Thyroid gland (tissue), 4 donors: ENCODE measurements at regions not wholly inside any gene's neighbourhood (a gene's known extent, or its start where the extent isn't known, plus 50 kb on each side); places are given as distances from the start of the nearest gene placed in this dataset.

Experiments used
- DNase-seq, 2 donors: peaks; one replicate each; pipeline ENCODE4 v3.0.0-alpha.2; 2019
- H3K27ac ChIP-seq, 3 donors: fragments of 200-600 bp; sonication (generic); 1 replicate in 2 of 3; 2 replicates in 1 of 3; pipeline ENCODE4 v1.5.1; 2016 to 2019; ENCODE audit warnings: mild to moderate bottlenecking in 1 of 3, moderate library complexity in 1 of 3
- H3K27me3 ChIP-seq: fragments of 200-600 bp; sonication (generic); one replicate; pipeline ENCODE4 v1.5.1; 2019
- H3K36me3 ChIP-seq, 2 donors: fragments of 200-600 bp; sonication (generic); one replicate each; pipeline ENCODE4 v1.5.1; 2016 to 2019
- H3K4me1 ChIP-seq, 2 donors: fragments of 200-600 bp; sonication (generic); one replicate each; pipeline ENCODE4 v1.5.1; 2017 to 2019
- H3K4me3 ChIP-seq, 3 donors: fragments of 200-600 bp; sonication (generic); replicated peaks in 1 of 3; 1 replicate in 2 of 3; 2 replicates in 1 of 3; pipeline ENCODE4 v1.5.1; 2016; ENCODE audit warnings: mild to moderate bottlenecking in 1 of 3
- H3K9me3 ChIP-seq: fragments of 200-600 bp; sonication (generic); one replicate; pipeline ENCODE4 v1.5.1; 2017
- POLR2A ChIP-seq, 2 donors: fragments of 450-650 bp; IDR thresholded peaks; one replicate each; pipeline ENCODE4 v1.6.1; 2017; ENCODE audit warnings: antibody characterized with exemption in 2 of 2, mild to moderate bottlenecking in 2 of 2, moderate library complexity in 1 of 2
- WGBS, 2 donors: methylation state at CpG; one replicate each; pipeline ENCODE4 v1.1.5; 2017; 5-methylcytosine and 5-hydroxymethylcytosine counted together
- intact Hi-C: fragments of 100-400 bp; cut with DNase I; formaldehyde crosslinking; loops from one replicate; pipeline ENCODE4 v1.15.1; 2023
- TF ChIP-seq, protein P1 (sequence below), 6 experiments: fragments of 200-600 bp in 3 of 6; fragments of 450-650 bp in 3 of 6; sonication (generic) in 3 of 6; IDR thresholded peaks; one replicate each; pipeline ENCODE4 v1.5.1; 2016 to 2019; ENCODE audit warnings: antibody characterized with exemption in 6 of 6, mild to moderate bottlenecking in 2 of 6, inconsistent platforms in 1 of 6, moderate library complexity in 1 of 6

DNA sequence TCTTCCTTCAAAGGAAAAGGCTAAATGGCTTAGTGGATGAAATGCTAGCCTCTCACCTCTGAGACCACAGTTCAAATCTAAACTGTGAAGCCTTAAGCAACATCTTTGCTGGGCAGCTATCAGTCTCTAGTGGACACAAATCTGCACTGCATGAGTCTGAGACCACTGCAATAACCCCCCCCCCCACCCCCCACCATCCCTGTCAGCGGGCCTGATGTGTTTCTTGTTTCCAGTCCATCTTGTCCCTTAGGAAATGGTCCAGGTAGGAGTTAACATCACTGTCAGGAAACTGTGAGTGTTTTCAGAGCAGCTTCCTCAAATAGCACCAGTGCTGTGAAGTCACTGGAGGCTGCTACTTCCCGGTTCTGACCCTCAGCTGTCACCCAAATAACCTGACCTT is 140.6 kb upstream of the TMCO5A start:
- DNase-seq, result no peak
- Histone ChIP-seq H3K27ac (no peak overlapping the region), H3K4me3 (no peak overlapping the region), H3K9me3 (no peaks in the 10 kb centered on the region), H3K27me3 (no peaks in the 10 kb centered on the region), H3K4me1 (peaks cover 13 to 16% of the 10 kb centered on the region in 2 donors), H3K36me3 (no peaks in the 10 kb centered on the region)
- 40 to 45% methylated on average over 2 of the region's 2 CpGs for WGBS, 2 donors
- intact Hi-C loops, result no loop called here
- TF ChIP-seq, protein P1, sequence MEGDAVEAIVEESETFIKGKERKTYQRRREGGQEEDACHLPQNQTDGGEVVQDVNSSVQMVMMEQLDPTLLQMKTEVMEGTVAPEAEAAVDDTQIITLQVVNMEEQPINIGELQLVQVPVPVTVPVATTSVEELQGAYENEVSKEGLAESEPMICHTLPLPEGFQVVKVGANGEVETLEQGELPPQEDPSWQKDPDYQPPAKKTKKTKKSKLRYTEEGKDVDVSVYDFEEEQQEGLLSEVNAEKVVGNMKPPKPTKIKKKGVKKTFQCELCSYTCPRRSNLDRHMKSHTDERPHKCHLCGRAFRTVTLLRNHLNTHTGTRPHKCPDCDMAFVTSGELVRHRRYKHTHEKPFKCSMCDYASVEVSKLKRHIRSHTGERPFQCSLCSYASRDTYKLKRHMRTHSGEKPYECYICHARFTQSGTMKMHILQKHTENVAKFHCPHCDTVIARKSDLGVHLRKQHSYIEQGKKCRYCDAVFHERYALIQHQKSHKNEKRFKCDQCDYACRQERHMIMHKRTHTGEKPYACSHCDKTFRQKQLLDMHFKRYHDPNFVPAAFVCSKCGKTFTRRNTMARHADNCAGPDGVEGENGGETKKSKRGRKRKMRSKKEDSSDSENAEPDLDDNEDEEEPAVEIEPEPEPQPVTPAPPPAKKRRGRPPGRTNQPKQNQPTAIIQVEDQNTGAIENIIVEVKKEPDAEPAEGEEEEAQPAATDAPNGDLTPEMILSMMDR (IDR thresholded peaks at IDR 0.05), result no peak
- no peak for TF ChIP-seq POLR2A (IDR thresholded peaks at IDR 0.05)

DNA sequence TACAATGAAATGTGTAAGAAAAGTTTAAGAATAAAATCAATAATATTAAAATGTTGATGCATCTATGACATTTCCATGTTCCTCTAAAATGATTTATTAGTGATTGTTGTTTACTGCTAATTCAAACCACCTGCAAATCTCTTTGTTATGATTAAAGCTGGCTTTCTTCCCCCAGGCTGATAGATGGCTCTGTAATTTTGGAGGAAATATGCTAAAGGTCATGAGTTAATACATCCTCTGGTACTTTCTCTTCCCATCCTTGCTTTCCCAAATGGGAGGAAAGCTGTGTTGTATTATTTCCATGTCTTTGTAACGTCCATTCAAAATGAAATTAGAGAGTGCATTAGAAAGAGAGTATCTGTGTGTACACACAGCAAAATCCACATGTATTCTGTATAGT is 139.5 kb upstream of the TMCO5A start:
- intact Hi-C loops, result no loop called here
- 56 to 70% methylated on average over 1 of the region's 1 CpG for WGBS, 2 donors
- Histone ChIP-seq H3K27me3 (no peaks in the 10 kb centered on the region), H3K27ac (no peak overlapping the region), H3K4me1 (peaks cover 8 to 10% of the 10 kb centered on the region in 2 donors), H3K4me3 (no peak overlapping the region), H3K9me3 (no peaks in the 10 kb centered on the region), H3K36me3 (no peaks in the 10 kb centered on the region)
- TF ChIP-seq, protein P1 (IDR thresholded peaks at IDR 0.05), result no peak
- TF ChIP-seq POLR2A (IDR thresholded peaks at IDR 0.05), result no peak
- DNase-seq, result no peak

DNA sequence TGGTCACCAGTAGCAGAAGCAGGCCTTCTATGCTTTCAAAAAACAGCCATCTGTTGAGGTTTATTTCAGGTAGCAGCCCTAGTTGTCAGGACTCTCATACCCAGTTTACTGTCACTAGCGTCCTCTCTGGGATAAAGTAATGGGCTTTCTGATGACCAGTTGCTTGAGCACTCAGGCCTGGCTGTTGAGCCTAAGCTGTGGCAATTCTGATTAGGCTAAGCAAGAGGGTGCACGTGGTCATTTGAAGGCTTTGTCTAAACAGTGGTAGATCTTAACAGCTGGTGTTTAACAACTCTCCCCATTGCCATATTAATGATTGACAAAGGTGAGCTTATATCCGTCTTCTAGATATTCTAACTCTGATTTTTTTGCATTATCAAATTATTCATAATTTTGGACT is 132.9 kb upstream of the TMCO5A start:
- DNase-seq, result no peak
- TF ChIP-seq, protein P1 (IDR thresholded peaks at IDR 0.05), result no peak
- no peak for TF ChIP-seq POLR2A (IDR thresholded peaks at IDR 0.05)
- no peak overlapping the region for H3K27ac ChIP-seq
- no peaks in the 10 kb centered on the region for H3K9me3 ChIP-seq
- peaks cover 0 to 6% of the 10 kb centered on the region in 2 donors for H3K4me1 ChIP-seq
- H3K27me3 ChIP-seq, result no peaks in the 10 kb centered on the region
- WGBS, 2 donors, result 85 to 92% methylated on average over 3 of the region's 3 CpGs
- H3K4me3 ChIP-seq, result no peak overlapping the region
- no peaks in the 10 kb centered on the region for H3K36me3 ChIP-seq
- intact Hi-C loops, result no loop called here

DNA sequence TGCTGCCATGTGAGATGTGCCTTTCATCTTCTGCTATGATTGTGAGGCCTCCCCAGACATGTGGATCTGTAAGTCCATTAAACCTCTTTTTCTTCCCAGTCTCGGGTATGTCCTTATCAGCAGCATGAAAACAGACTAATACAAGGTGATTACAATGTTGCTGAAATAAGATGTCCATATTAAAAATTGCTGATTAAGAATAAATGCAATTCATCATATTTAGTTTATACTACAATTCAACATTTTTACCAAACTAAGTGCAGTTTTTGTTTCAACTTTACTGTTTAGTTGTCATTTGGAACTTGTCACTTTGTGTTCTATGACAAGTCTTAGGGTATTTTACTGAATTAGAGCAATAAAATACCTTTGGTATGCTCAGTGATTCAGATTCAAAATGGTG is 127.6 kb upstream of the TMCO5A start:
- TF ChIP-seq, protein P1 (IDR thresholded peaks at IDR 0.05), result no peak
- TF ChIP-seq POLR2A (IDR thresholded peaks at IDR 0.05), result no peak
- Histone ChIP-seq H3K9me3 (no peaks in the 10 kb centered on the region), H3K27ac (no peak overlapping the region), H3K4me3 (no peak overlapping the region), H3K4me1 (peaks cover 0 to 6% of the 10 kb centered on the region in 2 donors), H3K36me3 (no peaks in the 10 kb centered on the region), H3K27me3 (no peaks in the 10 kb centered on the region)
- intact Hi-C loops, result no loop called here
- DNase-seq, result no peak
- WGBS, 2 donors, result 92 to 95% methylated on average over 1 of the region's 1 CpG

DNA sequence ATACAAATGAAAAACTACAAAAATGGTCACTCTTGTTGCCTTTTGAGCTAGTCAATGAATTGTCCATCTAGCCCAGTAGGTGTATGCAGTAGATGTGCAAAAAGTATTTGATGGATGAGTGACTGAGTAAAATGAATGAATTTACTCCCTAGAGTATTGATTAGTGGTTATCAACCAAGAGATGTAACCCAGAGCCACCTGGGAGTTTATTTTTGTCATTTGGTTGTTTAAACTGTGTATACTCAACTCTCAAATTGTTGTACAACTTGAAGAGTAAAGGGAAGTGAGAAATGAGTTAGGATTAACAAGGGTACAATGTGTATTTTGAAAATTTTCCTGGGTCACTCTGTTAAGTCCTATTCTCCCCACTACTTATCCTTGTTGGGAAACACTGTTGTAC is 124.1 kb upstream of the TMCO5A start:
- Histone ChIP-seq H3K36me3 (no peaks in the 10 kb centered on the region), H3K9me3 (no peaks in the 10 kb centered on the region), H3K27ac (no peak overlapping the region), H3K4me1 (peaks cover 0 to 6% of the 10 kb centered on the region in 2 donors), H3K4me3 (no peak overlapping the region), H3K27me3 (no peaks in the 10 kb centered on the region)
- intact Hi-C loops, result no loop called here
- no peak for DNase-seq
- TF ChIP-seq, protein P1 (IDR thresholded peaks at IDR 0.05), result no peak
- TF ChIP-seq POLR2A (IDR thresholded peaks at IDR 0.05), result no peak
